ENCODE measurements at regions not wholly inside any gene's neighbourhood (a gene's known extent, or its start where the extent isn't known, plus 50 kb on each side); places are given as distances from the start of the nearest gene placed in this dataset.

DNA sequence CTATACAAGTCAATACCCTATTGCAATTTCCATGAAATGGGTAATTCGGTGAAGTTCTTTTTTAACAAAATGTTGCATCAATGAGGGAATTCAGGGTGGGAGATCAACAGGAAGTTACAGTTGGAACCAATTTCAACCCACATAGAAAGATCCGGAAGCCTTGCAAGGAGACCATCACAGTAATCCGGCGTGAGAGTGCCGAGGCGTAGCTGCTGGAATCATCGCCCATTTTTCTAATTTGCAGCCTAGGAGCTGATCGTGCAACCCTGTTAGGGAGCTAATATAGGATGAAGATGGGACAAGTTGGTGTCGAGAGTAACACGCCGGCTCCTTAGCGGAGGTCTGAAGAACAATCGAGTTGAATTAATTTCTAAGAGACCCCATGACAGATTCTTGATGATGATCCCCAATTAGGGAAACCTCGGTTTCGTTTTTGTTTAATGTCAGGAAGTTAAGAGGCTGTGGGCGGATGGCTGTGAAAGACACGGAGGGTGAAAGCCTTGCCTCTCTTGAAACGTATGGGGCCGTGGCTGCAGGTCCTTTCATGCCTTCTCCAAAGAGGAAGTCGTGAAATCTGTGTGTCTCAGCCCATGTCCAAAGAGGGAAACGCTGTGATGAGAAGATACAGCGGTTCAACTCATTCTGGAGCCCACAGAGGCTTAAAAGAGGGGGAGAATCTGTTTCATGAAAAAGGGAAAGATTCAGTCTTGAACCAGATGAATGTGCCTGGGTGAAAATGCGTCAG, 51.2 kb upstream of the CARD11 start:
- H3K4me1 Mint-ChIP-seq, result peaks cover 78 to 80% of the 10 kb centered on the region in 2 donors

DNA sequence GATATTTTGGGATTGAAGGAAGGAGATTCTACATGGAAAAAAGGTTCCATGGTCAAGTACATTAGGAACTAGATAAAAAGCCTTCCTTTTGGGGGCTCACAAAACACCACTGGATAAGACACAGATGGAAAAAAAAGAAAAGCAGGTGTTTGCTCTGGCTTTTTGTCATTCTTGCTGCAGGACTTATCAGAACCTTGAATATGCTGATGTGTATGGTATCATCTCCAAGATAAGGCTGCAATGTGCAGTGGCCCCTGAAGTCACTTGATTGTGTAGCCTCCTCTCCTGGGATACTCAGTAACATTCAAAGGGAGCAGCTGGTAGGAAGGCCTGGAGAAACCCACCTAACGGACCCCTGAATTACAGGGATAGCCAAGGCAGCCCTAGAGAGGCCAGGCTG, 54.1 kb upstream of the CARD11 start:
- H3K9me3 Mint-ChIP-seq, result no peaks in the 10 kb centered on the region
- peaks cover 0 to 10% (median 9%) of the 10 kb centered on the region in 3 donors for H3K36me3 Mint-ChIP-seq
- DNase-seq, result no peak
- peak overlapping the region; percentile 90 to 100 (median 92) for H3K27ac Mint-ChIP-seq
- H3K4me1 Mint-ChIP-seq, result peaks cover 63 to 70% of the 10 kb centered on the region in 2 donors
- H3K4me3 Mint-ChIP-seq, result no peak overlapping the region
- peaks cover 7 to 22% (median 8%) of the 10 kb centered on the region in 3 donors for H3K27me3 Mint-ChIP-seq (ENCODE audit: low read depth in 3 of 3)

More for the DNA sequence above, 51.2 kb upstream of the CARD11 start:
- H3K27ac Mint-ChIP-seq, result peak overlapping the region; percentile 98 to 100 (median 100)
- peaks cover 0 to 10% (median 9%) of the 10 kb centered on the region in 3 donors for H3K36me3 Mint-ChIP-seq
- peak; percentile 72 to 76 (median 75) for DNase-seq
- peak overlapping the region; percentile 80 to 92 (median 85) for H3K4me3 Mint-ChIP-seq
- H3K9me3 Mint-ChIP-seq, result no peaks in the 10 kb centered on the region
- peaks cover 9 to 22% (median 10%) of the 10 kb centered on the region in 3 donors for H3K27me3 Mint-ChIP-seq (ENCODE audit: low read depth in 3 of 3)

DNA sequence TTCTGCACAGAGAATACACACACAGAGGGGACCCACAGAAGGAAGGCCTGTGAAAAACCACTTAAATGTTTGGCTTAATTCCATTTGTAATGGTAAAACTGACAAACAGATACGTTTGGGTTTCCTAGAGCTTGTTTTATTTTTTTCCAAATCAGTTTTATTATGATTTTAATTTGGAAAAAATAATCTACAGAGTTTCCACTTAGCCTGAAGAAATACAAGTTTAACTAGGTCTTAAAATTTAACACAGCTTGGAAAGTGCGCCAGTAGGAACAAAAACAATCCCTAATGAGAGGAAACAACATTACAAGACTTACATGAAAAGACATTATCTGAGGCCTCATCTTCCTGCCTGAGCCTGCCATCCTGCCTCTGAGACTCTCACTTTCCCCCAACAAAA, 58.5 kb upstream of the CARD11 start:
- peak overlapping the region in 2 of 5 donors; percentile 49 to 60 for H3K4me3 Mint-ChIP-seq
- H3K4me1 Mint-ChIP-seq, result peaks cover 59 to 72% of the 10 kb centered on the region in 2 donors
- peak overlapping the region; percentile 78 to 100 (median 98) for H3K27ac Mint-ChIP-seq
- H3K9me3 Mint-ChIP-seq, result no peaks in the 10 kb centered on the region
- H3K36me3 Mint-ChIP-seq, result peaks cover 0 to 8% (median 5%) of the 10 kb centered on the region in 3 donors
- no peak for DNase-seq
- peaks cover 22 to 43% (median 31%) of the 10 kb centered on the region in 3 donors for H3K27me3 Mint-ChIP-seq (ENCODE audit: low read depth in 3 of 3)

DNA sequence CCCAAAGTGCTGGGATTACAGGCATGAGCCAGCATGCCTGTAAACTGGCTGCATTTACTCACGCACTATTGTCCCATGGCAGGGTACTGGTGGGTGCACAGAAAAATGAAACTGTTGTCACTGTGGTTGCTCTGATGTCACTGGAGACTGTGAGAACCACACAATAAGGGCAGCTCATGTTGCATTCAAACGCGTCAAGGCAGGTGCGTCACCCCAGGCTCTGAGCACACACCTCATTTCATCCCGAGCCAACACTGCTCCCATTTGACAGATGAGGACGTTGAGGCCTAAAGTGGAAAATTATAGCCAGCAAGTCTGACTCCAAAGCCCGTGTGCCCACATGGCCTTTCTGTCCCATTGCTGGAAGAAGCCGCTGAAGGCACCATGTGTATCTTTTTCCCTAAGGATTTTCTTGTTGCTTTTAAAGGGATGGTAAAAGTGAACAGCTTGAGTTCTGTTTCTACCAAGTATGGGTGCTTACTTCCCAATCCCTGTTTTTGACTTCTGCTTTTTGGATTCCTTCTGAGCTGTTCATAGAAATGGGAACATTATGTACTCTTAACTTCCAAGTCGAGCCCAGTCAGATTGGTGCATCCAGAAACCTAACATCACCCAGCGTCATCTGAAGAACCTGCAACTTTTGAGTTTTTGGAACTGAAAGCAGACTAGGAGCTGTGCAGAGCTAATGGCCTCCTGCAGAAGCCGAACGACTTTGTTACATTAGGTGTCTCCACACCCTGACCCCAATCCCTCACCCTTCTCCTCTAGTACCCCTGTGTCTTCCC, 60.1 kb upstream of the CARD11 start:
- DNase-seq, result peak; percentile 84 to 87 (median 85)

DNA sequence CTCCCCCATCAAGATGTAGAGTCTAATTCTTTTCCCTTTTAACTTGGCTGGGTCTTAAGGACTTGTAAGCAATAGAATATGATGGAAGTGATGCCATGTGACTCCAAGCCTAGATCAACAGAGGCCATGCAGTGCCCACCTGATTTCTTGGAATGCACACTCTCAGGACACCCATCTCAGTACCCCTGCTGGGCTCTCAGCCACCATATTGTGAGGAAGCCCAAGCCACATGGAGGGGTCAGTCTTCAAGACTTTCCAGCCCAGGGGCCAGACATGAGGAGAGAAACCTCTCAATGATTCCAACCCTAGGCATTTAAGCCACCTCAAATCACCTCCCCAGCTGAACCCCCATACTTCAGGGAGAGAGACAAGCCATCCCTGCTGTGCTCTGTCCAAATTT, 62.2 kb upstream of the CARD11 start:
- peaks cover 22 to 54% (median 47%) of the 10 kb centered on the region in 3 donors for H3K27me3 Mint-ChIP-seq (ENCODE audit: low read depth in 3 of 3)
- H3K36me3 Mint-ChIP-seq, result peaks cover 0 to 16% (median 0%) of the 10 kb centered on the region in 3 donors
- H3K4me1 Mint-ChIP-seq, result peaks cover 89 to 93% of the 10 kb centered on the region in 2 donors
- peak overlapping the region; percentile 75 to 86 (median 79) for H3K4me3 Mint-ChIP-seq
- H3K9me3 Mint-ChIP-seq, result no peaks in the 10 kb centered on the region
- DNase-seq, result no peak
- peak overlapping the region; percentile 96 to 100 (median 99) for H3K27ac Mint-ChIP-seq

More for the DNA sequence above, 60.1 kb upstream of the CARD11 start:
- H3K36me3 Mint-ChIP-seq, result peaks cover 0 to 8% (median 5%) of the 10 kb centered on the region in 3 donors
- H3K4me3 Mint-ChIP-seq, result peak overlapping the region; percentile 75 to 86 (median 76)
- peaks cover 22 to 54% (median 46%) of the 10 kb centered on the region in 3 donors for H3K27me3 Mint-ChIP-seq (ENCODE audit: low read depth in 3 of 3)
- H3K27ac Mint-ChIP-seq, result peak overlapping the region; percentile 96 to 100 (median 99)
- H3K4me1 Mint-ChIP-seq, result peaks cover 68 to 82% of the 10 kb centered on the region in 2 donors
- H3K9me3 Mint-ChIP-seq, result no peaks in the 10 kb centered on the region

DNA sequence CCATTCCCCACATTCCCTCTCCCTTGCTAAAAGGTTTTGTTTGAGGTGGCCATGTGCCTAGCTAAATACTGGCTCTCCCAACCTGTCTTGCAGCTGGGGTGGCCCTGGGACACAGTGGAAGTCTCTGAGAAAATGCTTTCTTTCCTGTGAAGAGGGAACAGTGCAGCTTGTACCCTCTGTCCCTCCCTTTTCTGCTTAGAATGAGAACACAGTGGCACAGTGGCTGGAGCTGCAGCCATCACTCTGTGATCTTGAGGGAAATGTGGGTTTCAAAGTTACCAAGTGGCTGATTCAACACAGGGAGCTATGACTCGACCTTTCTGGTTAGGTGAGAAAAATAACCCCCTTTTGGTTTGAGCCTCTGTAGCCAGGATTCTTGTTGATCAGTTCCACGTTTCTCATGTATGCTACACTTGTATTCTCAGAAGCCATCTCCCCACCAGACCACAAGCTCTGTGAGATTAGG, 62.7 kb upstream of the CARD11 start:
- Mint-ChIP-seq H3K4me1 (peaks cover 94% of the 10 kb centered on the region in 2 donors), H3K27me3 (ENCODE audit: low read depth in 3 of 3) (peaks cover 22 to 54% (median 47%) of the 10 kb centered on the region in 3 donors), H3K9me3 (no peaks in the 10 kb centered on the region), H3K27ac (peak overlapping the region; percentile 96 to 100 (median 99)), H3K36me3 (peaks cover 0 to 16% (median 0%) of the 10 kb centered on the region in 3 donors), H3K4me3 (peak overlapping the region; percentile 75 to 86 (median 79))
- DNase-seq, result peak; percentile 83 to 86 (median 83)

DNA sequence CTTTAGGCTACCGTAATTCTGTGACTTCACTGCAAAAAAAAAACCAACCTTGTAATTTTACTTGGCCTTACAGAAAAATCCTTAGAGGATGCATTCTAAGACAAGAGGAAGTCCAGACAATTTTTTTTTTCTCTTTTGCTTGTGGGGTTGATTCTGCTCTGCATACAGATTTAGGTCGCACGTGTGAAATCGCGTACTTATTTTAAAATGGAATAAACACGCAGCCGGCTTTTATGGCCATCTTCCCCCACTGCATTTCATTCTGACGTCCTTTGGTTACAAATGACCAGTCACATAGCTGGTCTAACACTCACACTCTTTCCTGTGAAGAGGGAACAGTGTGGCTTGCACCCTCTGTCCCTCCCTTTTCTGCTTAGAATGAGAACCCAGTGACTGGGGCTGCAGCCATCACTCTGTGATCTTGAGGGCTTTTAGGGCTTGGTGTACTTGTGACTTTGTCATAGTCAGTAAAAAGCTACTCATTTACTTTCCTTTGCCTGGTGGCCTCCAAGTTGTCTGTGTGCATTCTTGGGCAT, 63.6 kb upstream of the CARD11 start:
- Mint-ChIP-seq H3K9me3 (no peaks in the 10 kb centered on the region), H3K27me3 (ENCODE audit: low read depth in 3 of 3) (peaks cover 18 to 48% (median 47%) of the 10 kb centered on the region in 3 donors), H3K4me1 (peaks cover 94 to 96% of the 10 kb centered on the region in 2 donors), H3K36me3 (peaks cover 0 to 16% (median 0%) of the 10 kb centered on the region in 3 donors), H3K27ac (peak overlapping the region; percentile 96 to 100 (median 99)), H3K4me3 (peak overlapping the region; percentile 75 to 86 (median 79))
- peak; percentile 88 to 91 (median 88) for DNase-seq

DNA sequence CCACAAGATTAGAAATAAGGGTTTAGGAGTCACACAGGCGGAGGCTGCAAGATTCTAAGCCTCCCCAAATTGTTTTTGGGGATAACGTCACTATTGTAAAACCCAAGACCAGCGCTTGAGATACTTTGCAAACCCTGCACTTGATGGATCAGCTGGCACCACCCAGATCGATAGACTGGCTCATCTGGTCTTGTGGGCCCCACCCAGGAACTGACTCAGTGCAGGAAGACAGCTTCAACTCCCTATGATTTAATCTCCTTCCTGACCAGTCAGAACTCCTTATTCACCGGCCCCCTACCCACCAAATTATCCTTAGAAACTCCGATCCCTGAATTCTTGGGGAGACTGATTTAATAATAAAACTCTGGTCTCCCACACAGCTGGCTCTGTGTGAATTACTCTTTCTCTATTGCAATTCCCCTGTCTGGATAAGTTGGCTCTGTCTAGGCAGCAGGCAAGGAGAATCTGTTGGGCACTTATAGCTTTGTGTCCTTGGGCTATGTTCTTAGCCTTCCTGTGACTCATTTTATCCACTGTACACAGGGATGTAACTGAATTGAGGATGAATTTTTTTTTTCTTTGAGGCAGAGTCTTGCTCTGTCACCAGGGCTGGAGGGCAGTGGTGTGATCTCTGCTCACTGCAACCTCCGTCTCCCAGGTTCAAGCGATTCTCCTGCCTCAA, 64.4 kb upstream of the CARD11 start:
- Mint-ChIP-seq H3K27ac (peak overlapping the region; percentile 96 to 100 (median 99)), H3K27me3 (ENCODE audit: low read depth in 3 of 3) (peaks cover 16 to 45% (median 45%) of the 10 kb centered on the region in 3 donors), H3K4me1 (peaks cover 96 to 99% of the 10 kb centered on the region in 2 donors), H3K4me3 (peak overlapping the region; percentile 75 to 86 (median 79)), H3K9me3 (no peaks in the 10 kb centered on the region), H3K36me3 (peaks cover 0 to 20% (median under 1%) of the 10 kb centered on the region in 3 donors)
- DNase-seq, result no peak

DNA sequence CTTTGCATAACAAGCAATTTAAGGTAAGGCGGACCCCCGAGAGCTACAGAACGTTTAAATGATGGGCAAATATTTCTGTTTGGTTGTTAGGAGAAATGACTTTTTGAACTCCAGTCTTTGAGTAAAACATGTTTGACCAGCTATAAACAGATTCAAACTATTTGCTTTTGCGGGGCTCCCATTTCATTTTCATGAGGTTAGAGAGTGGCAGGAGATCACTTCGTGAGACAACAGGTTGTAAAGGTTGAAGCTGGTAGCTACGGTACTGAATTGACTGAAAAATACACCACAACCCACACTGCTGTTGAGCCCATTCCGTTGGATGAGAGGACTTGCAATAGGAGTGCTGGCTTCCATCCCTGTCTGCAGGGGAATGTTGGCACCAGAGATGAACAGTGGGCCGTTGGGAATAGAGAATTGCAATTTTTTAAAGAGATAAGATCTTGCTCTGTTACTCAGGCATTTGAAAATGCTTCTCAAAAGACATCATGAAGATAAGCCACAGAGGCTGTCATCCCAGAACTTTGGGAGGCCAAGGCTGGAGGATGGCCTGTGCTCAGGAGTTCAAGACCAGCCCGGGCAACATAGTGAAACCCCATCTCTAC, 65.7 kb upstream of the CARD11 start:
- Mint-ChIP-seq H3K4me3 (peak overlapping the region in 4 of 5 donors; percentile 66 to 86 (median 76)), H3K36me3 (peaks cover 0 to 25% (median 4%) of the 10 kb centered on the region in 3 donors), H3K9me3 (peaks cover 0 to 2% (median 0%) of the 10 kb centered on the region in 6 donors), H3K27me3 (ENCODE audit: low read depth in 3 of 3) (peaks cover 4 to 38% (median 34%) of the 10 kb centered on the region in 3 donors), H3K4me1 (peaks cover 97 to 100% of the 10 kb centered on the region in 2 donors), H3K27ac (peak overlapping the region; percentile 96 to 100 (median 99))
- DNase-seq, result no peak

DNA sequence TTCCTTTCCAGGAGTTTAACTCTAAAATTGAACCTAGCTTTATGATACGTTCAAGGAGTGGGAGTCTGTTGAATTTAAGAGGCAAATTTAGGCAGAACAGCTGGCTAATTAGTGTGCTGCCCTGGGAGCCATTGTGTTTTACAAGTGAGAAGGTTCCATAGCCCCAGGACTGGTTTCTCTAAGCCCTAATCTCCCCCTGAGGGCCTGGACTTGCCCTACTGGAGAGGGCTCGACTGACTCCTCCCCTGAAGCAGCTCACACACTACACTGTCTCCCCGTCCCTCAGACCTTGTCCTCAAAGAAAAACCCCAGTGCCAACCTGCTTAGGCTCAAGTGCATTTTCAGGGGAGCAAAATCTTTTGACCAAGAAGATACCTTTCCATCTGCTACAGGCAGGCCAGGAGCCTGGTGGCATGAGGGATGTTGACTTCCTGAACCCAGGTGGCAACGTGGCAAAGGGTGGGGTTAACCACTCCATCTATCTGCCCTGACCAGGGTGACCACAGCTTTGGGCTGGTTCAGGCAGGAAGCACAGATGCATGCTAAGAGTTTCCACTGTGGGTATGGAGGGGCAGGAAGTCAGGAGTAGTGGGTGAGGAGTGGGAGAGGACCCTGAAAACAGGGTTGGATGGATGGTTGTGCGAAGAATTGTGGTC, 68.9 kb upstream of the CARD11 start:
- Mint-ChIP-seq H3K4me1 (peaks cover 96 to 100% of the 10 kb centered on the region in 2 donors), H3K27ac (peak overlapping the region; percentile 78 to 99 (median 88)), H3K4me3 (peak overlapping the region; percentile 7 to 75 (median 66)), H3K27me3 (ENCODE audit: low read depth in 3 of 3) (peaks cover 2 to 16% (median 12%) of the 10 kb centered on the region in 3 donors), H3K9me3 (peaks cover 0 to 2% (median 0%) of the 10 kb centered on the region in 6 donors), H3K36me3 (peaks cover 4 to 29% (median 9%) of the 10 kb centered on the region in 3 donors)
- DNase-seq, result peak; percentile 68 to 72 (median 71)

DNA sequence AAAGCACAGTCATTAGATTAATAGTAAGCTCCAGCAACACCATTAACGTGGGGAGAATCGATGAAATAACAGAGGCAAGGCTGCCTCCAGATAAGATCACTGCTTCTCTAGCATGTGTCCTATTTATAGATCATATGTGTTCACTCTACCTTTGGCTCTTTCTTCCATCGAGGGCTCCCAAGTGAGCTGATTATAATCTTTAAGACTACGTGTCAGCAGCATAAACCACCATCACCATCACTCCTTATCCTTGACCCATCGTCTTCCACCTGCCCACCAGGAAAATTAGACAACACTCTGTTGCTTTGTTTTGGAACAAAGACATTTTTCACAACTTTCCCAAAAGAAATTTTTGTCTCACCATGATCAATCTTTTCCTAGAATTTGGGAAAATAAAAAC, 71.2 kb upstream of the CARD11 start:
- peak overlapping the region; percentile 68 to 99 (median 95) for H3K27ac Mint-ChIP-seq
- DNase-seq, result no peak
- H3K4me3 Mint-ChIP-seq, result peak overlapping the region in 4 of 5 donors; percentile 49 to 100 (median 97)
- H3K27me3 Mint-ChIP-seq (ENCODE audit: low read depth in 3 of 3), result peaks cover 2 to 17% (median 12%) of the 10 kb centered on the region in 3 donors
- H3K9me3 Mint-ChIP-seq, result peaks cover 0 to 2% (median 0%) of the 10 kb centered on the region in 6 donors
- peaks cover 94 to 100% of the 10 kb centered on the region in 2 donors for H3K4me1 Mint-ChIP-seq
- peaks cover 5 to 24% (median 9%) of the 10 kb centered on the region in 3 donors for H3K36me3 Mint-ChIP-seq

DNA sequence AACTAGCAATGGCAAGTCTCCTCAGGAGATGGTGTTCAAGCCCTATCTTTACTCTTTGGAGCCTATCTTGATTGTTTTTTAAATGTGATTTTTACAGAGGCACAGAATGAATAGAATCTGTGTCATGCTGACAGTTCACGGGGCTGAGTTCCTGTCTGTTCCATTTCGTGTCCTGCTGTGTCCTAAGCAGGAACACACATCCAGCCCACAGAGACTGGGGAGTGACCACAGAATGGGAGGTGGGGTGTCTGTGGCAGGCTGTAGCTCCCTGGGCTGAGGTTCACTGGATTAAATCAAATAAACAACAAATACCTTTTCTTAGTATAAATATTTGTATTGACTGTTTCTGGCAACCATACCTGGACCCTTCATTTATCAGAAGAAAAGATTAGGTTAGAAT, 73.4 kb upstream of the CARD11 start:
- Mint-ChIP-seq H3K27me3 (ENCODE audit: low read depth in 3 of 3) (peaks cover 4 to 25% (median 14%) of the 10 kb centered on the region in 3 donors), H3K9me3 (peaks cover 0 to 10% (median 4%) of the 10 kb centered on the region in 6 donors), H3K4me1 (peaks cover 93 to 95% of the 10 kb centered on the region in 2 donors), H3K27ac (peak overlapping the region; percentile 84 to 99 (median 98)), H3K36me3 (peaks cover 11 to 31% (median 15%) of the 10 kb centered on the region in 3 donors), H3K4me3 (peak overlapping the region in 4 of 5 donors; percentile 97 to 100 (median 98))
- no peak for DNase-seq
